GM19395 (cell line): ENCODE measurements at regions not wholly inside any gene's neighbourhood (a gene's known extent, or its start where the extent isn't known, plus 50 kb on each side); places are given as distances from the start of the nearest gene placed in this dataset.

Source experiments
- ATAC-seq: cut with Tn5 transposase; IDR thresholded peaks from one replicate; pipeline ENCODE4 v1.9.1; 2021; ENCODE audit warnings: mild to moderate bottlenecking, moderate library complexity; ENCODE audit not compliant: unreplicated experiment

- ATAC-seq, result no peak
Observed at GRCh38 chr6:139498715-139499114, 124.3 kb upstream of the CITED2 start.

DNA sequence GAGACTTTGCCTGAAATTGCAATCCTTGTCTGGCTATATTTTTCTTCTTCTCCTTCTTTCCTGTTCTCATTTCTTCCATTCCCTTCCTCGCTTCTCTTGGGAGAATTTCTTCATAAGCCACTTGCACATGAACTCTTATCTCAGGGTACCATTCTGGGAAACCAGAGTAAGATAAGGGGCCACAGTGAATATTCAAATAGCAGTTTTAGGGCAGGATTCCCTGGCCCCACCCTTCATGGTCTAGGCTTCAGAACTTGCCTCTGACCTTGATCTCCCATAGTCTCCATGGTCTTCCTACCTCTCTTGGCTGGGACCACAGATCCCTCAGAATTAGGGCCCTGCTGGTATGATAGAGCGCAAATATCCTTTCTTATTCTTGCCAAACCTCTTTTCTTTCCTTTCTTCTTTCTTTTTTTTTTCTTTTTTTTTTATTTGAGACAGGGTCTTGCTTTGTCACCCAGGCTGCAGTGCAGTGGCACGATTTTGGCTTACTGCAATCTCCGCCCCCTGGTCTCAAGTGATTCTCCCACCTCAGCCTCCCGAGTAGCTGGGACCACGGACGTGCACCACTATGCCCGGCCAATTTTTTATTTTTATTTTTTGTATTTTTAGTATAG is 123.0 kb upstream of the CITED2 start:
- no peak for ATAC-seq

- no peak for ATAC-seq
Observed at GRCh38 chr6:139496654-139497344, 122.4 kb upstream of the CITED2 start.

GRCh38 chr6:139494376-139494990 is 120.0 kb upstream of the CITED2 start:
- ATAC-seq, result no peak

GRCh38 chr6:139490482-139490881 is 116.0 kb upstream of the CITED2 start:
- ATAC-seq, result peak; percentile 89

DNA sequence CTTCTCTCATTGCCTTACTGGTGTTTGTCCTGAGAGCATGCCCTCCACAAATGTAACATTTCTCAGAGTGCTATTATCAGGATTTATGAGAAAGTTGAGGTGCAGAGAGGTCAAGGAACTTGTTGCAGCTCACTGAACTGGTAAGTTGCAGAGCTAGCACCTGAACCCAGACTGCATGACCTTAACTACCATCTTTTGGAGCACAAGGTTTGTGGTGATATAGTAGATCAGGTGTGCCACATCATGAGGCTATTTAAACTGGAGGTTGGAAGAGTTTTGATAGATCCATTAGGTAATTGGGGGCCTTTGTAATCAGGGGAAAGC is 112.0 kb upstream of the CITED2 start:
- ATAC-seq, result no peak

- ATAC-seq, result no peak
Observed at GRCh38 chr6:139485742-139486475, 111.5 kb upstream of the CITED2 start.

DNA sequence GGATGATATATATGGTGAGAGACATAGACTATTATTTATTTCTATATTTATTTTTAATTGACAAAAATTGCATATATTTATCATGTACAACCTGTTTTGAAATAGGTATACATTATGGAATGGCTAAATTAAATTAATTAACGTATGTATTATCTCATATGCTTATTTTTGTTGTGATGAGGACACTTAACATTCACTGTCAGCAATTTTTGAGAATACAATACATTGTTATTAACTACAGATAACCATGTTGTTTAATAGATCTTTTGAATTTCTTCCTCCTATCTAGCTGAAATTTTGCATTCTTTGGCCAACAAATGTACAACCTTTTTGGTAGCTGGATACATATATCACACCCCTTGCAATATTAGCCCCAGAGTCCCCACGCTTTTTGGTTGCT is 110.7 kb upstream of the CITED2 start:
- no peak for ATAC-seq

GRCh38 chr6:139483079-139483478 is 108.6 kb upstream of the CITED2 start:
- no peak for ATAC-seq

DNA sequence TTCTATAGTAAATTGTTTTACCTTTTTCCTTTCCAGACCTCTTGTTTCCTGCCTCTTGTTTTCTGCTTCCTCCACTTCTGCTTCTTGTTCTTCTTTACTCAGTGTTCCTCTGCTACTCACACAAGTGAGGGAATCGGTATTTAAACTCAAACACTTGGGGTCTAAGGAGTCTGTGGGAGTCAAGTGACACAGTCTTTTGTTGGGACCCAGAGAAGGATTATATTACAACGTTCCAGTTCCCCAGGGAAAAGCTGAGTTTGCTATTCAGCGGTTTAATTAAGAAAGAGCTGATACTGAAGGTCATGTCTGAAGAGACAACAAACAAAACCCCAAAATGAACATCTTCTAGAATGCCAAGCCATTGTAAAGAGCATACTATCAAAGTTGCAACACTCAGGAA is 107.8 kb upstream of the CITED2 start:
- no peak for ATAC-seq

GRCh38 chr6:139480356-139481165 is 106.1 kb upstream of the CITED2 start:
- ATAC-seq, result no peak

DNA sequence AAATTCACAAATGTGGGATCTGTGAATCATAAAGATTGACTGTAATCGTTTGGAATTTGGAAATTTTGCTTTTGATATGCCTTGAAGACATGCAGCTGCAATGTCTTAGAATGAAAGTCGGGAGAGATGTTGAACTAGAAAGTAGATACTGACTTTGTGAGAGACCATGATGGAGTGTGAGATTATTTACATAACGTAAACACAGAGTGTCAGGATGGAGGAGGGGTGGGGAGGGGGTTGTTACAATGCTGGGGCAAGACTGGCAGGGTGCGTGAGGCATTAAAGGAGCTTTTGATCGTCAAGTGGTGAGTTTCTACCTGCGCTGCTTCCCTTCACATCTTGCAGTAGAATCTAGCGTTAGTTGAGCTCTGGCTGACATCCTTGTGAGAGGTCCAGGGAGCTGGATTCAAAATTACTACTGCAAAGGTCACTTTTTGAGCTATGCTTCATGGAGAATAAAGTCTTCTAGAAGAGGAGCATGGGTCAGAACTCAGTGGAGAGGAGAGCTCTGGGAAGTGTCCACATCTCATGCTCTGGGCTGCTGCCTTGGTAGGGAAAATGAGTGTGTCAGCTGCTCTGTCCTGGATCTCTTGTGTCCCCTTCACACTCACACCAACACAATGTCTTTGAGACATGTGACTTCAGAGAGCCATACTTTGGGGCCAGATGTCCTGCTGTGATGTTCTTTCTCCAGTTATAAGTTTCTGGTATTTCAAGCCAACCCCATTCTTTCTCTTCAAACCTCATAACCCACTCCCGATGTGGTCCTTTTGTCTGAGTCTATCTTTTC is 105.2 kb upstream of the CITED2 start:
- ATAC-seq, result no peak

GRCh38 chr6:139475646-139476045 is 101.2 kb upstream of the CITED2 start:
- no peak for ATAC-seq

GRCh38 chr6:139475241-139475640 is 100.8 kb upstream of the CITED2 start:
- no peak for ATAC-seq

GRCh38 chr6:139474145-139475108 is 100.0 kb upstream of the CITED2 start:
- ATAC-seq, result no peak

GRCh38 chr6:139473731-139474130 is 99.3 kb upstream of the CITED2 start:
- no peak for ATAC-seq

DNA sequence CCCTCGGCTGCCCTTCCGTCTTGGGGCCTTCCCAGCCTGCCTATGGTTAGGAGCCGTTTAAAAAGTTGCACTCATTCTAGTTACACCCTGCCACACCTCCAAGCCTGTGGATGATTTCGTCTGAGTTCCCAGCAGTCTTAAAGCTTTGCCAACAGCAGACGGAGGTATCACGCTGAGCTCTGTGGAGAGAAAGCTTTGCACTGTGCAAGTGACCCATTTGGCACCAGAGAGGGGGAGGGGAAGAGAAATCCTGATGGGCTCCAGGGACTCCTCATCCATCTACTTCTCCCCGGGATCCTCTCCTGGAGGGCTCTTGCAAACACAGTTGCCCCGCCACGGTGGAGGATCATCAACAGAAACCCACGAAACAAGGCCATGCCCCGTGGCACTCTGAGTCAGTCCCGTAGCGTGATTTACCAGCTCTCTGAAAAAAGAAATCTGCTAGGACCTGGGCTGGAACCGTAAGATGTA is 98.8 kb upstream of the CITED2 start:
- ATAC-seq, result no peak

GRCh38 chr6:139472351-139473015 is 98.0 kb upstream of the CITED2 start:
- no peak for ATAC-seq
